Hematopoietic multipotent progenitor cell (in vitro differentiated cells): ENCODE measurements at regions not wholly inside any gene's neighbourhood (a gene's known extent, or its start where the extent isn't known, plus 50 kb on each side); places are given as distances from the start of the nearest gene placed in this dataset.

Experiments used
- DNase-seq, 3 donors: peaks; one replicate each; pipeline ENCODE4 v3.0.0-alpha.2; 2011 to 2015; ENCODE audit warnings: low read depth in 2 of 3, low spot score in 2 of 3

DNA sequence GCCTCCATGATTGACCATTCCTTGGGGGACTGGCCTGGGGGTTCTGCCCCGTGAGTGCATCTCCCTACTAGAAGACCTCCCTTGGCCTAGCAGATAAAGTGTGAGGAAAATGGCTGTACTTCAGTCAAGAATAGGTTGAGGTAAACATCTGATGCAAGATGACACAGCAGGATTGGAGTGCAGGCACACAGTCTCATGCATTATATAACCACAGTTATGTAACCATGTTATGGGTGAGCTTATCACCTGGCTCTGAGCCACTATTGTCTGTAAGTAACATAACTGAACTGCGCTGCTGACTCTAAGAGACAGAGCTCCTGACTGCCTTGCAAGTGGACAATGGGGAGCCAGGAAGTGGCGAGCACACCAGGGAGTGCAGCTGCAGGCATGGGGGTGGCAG is 378.7 kb upstream of the ANO5 start:
- peak in 1 of 3 donors; percentile 23 for DNase-seq

DNA sequence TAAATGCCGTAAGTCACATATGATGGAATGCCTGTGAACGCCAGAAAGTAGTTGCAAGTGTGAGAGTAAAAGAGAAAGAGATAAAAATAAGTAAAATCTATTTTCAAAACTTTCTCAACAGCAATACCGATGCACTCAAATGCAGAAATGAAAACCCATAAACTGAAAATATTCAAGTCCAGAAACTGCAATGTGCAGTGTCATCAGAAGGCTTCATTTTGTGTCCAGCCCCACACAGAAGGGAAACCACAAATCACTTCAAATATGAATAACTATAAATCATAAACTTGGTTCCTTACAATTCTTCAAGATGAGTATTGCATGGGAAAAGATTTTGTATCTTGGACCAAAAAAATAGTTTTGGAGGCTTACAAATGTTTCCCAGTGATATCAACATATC is 375.2 kb upstream of the ANO5 start:
- DNase-seq, result peak in 1 of 3 donors; percentile 27

DNA sequence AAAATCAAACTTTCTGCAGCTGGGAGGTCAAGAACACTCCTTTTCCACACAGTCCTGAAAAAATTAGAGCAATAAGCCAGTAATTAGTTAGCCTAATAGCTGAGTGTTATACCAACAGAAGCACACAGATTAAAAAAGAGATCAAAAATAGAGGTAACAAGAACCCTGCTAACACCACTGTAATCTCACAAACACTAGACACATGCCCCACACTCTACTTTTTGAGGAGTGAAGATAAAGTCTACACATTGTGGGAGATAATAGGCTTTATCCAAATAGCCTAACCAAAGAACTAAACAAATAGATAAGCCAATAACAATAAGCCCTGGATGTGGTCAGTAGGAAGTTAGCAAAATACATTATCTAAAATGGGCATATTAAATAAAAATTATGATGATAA is 372.7 kb upstream of the ANO5 start:
- no peak for DNase-seq

DNA sequence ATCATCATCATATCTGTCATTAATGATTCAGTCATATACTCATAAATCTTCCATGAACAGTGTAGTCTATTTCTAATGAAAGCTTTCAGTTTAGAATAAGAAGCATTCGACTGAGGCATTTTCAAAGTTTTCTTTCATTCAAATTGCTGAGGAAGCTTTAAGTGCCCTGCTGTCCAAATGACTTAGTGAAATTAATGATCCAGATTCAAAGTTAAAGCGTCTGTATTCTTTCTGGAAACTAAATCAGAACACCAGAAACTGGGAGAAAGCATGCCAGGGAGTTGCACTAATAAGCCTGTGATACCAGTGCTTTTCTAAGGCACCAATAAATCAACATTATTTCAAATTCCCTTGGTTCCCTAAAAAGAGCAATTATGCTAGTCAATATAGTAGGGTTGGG is 367.8 kb upstream of the ANO5 start:
- no peak for DNase-seq

DNA sequence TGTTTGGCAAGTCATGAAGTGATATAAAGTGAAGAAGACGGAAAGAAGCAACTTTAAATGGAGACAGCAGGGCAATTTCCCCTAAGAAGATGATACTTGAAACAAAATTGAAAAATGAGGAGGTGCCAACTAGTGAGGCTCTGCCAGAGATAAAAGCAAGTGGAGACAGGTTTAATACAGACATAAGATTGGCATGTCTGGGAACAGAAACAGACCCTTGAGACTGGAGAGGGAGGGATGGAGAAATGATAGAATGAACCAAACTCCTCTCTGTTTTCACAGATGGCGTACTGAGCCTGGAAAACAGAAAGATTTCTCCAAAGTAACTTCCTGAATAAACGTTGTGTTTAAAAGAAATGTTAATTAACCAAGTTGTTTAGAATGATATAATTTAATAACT is 354.5 kb upstream of the ANO5 start:
- DNase-seq, result no peak

DNA sequence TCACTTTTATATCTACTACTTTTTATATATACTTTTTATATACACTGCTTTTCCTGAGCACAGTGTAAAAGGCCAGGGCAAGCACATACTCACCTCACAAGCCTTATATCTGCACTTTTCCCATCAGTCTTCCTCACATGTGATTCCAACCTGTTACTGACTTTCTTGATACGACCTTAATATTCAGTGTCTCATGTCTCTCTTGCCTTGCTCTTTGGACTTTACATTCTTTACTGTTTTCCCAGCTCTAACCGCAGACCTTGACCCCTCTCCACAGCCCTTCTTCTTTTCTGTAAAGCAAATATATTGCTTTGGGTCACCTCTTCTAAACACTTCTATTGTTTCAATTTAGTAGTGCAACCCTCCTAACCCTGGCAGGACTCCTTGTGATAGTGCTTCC is 353.1 kb upstream of the ANO5 start:
- no peak for DNase-seq

DNA sequence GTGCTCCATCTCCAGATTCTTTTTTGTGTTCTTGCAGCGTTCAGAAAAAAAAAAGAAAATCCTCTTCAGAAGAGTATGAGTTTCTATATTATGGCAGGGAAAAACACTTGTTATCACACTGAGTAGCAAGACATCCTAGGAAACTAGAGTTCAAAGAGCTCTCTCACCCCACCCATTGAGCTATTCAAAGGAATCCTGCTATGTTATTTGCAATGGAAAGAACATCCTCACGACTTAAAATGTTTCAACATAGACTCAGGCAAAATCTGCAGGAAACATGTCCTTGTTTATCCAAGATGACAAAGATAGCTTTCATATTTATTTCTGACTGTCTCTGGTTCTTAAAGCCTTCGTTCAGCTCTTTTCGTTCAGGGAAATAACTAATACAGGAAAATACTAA is 331.6 kb upstream of the ANO5 start:
- no peak for DNase-seq

DNA sequence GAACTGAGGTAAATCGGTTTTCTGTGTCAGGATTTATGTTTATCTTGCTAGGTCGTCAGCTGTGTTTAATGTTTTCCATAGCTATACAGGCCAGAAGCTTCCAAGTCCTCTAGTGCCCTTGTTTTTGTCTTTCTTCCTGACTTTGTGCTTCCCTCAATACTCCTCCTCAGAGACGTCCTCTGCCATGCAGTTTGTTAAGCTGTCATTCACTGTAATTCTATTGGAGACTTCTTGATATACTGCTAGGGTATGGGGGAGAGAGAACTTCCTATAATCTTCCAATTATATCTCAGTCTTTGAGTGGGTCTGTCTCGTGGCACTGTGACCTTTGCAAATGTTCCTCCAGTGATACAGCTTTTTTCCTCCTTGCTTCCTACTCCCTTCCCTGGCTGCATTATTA is 327.3 kb upstream of the ANO5 start:
- DNase-seq, result no peak

DNA sequence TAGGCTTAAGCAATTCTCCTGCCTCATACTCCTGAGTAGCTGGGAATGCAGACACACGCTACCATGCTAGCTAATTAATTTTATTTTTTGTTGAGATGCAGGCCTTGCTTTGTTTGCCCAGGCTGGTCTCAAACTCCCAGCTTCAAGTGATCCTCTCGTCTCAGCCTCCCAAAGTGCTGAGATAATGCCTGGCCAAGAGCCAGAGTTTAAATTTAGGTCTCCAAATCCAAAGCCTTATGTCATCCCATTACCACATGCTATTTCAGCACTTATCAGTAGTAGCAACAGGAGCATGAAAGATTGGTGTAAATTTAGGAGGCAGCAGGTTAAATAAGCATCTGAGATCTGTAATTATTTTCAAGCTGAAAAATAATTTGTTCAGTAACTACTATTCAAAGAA is 326.1 kb upstream of the ANO5 start:
- no peak for DNase-seq

DNA sequence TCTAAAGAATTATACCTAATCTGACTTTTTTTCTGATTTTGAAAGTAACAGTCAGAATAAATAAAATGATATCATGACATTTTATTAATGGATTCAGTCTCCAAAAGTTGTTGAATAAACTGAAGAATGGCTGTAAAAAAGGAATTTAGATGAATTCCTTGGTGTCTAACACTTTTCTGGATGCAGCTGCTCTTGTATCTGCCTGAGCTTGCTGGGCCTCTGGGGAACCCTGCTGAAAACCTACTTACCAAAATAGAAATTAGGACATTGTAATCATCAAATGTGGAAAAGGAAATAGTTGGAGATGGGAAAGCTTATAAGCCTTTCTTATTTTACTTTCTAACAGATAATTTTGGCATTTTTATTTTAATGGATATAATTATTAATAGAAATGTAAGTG is 315.7 kb upstream of the ANO5 start:
- no peak for DNase-seq

DNA sequence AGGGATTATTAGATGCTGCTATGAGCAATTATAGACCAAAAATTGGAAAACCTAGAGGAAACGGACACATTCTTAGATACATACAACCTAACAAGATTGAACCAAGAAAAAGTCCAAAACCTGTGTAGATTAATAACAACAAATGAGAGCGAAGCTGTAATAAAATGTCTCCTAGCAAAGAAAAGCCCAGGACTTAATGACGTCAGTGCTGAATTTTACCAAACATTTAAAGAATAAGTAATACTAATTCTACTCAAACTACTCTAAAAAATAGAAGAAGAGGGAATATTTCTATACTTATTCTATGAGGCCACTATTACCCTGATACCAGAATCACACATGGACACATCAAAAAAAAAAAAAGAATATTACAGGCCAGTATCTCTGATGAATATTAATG is 309.5 kb upstream of the ANO5 start:
- DNase-seq, result no peak

DNA sequence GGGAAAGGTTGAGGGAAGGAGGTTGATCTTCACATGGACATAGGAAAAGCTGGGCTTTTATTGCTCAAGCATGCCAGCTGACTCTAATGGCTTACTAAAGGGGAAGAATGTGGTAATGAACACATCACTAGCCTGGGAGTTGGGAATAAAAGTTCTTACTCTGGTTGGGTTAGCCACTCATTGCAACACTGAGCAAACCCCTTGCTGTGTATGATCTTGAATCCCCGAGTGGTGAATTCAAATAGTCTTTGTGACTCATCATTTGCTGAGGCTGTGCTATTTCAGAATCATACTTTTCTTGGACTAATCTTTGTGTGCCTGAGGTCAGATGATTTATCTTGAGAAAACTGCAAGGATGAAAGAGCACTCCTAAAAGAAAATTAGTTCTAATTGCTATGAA is 304.1 kb upstream of the ANO5 start:
- DNase-seq, result no peak

DNA sequence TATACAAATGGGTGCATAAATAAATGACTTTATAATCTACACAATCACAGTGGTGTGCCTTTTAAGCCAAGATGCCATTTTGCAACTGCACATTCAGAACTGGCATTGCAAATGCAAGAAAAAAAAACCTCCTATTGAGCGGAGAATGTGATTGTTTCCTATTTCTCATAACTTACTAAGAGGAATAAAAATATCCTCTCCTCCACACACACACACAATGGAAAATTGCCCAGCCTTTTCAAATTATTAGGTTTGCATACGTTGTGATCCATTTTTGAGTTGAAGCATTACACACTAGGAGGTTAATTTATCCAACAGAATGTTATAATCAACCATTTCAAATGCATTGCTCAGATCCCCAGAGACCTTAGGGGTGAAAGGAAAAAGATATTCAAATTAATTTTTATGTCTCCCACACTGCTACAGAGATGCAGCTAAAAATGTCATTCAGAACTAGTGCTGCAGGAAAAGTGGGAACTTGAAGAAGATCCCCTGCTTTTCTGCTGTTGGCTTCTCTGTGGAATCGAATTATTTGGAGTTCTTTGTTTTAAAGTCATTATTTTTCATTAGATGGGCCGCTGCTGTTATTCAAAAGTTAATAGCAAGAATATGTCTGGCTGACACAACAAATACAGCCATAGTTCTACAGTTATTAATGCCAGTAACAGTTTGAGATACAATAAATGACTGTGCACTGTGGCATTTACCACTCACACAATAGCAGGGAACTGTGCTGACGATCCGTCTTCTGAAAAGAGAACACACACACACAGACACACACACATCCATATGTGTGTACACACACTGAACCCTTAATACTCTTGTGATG is 299.9 kb upstream of the ANO5 start:
- DNase-seq, result no peak

DNA sequence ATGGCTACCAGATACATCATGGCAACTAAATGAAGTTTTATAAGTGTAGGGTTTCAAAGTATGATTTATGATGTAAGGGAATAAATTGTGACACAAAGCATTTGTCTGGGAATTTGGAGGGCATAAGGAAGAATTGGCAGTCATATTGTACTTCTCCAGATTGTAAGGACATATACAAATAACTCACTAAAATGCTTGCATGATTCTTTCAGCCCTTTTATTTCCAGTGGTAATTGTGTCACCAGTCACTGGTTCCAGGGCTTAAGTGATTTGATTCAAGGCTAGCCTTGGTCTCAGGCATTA is 299.4 kb upstream of the ANO5 start:
- DNase-seq, result no peak

DNA sequence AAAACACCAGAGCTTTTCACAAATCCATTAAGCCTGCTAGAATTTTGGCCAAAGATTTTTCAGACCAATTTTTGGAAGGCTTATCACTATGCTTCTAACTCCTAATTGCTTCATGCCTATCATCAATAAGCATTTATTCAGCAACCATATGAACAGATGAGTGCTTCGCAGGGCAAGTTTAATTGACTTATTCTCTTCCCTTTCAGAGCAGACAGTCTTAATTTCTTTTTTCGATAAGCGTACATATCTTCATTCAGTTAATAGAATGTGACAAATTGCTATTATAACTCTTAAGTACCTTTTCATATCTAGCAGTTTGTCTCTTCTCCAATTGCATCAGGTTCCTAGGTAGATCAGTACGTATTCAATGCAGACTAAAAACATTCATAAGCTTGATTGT is 298.4 kb upstream of the ANO5 start:
- no peak for DNase-seq

DNA sequence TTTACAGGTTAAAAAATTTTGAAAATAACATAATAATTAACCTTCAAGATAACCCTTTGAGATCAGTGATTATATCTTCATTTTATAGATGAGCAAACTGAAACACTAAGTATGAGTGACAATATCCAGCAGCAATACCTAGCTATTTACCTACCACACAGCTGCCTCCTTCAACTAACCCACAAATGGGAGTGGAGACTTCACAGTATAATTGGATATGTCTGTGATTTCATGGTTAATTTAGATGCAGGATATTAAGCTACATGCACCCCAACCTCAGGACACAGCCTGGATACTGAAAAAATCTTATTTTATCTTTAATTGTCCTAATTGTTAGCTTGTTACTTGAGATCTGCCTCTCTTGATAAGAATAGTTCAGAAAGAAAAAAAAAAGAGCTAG is 297.2 kb upstream of the ANO5 start:
- DNase-seq, result no peak

DNA sequence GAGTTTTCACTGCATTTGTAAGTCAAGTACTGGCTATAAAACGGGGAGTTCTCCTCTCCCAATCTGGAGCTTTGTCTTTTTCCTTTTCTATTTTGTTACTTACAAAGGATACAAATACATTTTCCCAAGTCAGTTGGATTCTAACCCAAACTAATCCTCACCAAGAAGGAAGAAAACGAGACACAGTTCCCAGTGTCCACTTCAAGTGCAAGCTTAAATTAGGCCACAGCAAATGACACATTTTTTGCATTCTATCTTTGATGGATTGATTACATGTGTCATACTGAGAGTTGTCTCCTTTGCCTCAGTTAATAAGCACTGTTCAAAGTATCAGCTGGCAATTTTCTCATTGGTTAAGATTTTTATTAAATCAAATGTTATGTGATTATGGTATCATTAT is 296.7 kb upstream of the ANO5 start:
- DNase-seq, result no peak

DNA sequence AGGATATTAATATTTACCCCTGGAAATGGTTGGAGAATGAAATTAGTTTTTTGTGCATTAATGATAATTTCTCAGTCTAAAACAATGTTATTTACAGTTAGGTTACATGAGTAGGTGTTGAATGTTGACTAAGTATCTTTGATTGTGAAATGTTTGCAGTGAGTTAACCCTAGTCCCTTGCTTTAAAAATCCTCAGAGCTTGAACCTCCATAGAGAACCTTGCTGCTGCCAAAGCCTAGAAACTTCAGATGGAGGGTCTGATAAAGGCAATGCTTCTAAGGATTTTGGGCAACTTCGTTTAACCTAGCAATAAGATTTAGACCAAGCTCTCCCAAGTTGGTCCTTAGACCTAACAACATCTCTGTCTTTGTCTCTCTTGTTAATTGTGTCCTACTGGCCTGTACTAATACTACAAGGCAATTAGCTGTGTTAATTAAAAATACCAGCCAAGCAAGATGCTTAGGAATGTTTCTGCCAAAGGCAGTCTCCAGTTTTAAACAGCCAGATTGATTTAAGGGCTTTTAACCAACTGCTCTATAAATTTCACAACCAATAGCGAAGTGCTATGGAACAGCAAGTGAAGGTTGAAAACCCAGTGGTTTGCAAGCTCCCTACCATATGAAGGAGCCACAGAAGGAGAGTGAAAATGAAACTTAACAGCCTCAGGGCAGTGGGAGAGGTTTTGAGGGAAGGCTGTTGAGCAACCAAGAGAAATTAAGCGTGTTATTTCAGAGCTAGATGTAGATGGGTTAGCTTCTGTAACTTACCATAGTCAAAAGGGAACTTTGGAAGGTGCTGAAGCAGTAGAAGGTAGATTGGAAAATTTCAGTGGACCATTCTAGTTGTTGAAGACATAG is 295.9 kb upstream of the ANO5 start:
- peak in 2 of 3 donors; percentile 2 to 41 for DNase-seq

DNA sequence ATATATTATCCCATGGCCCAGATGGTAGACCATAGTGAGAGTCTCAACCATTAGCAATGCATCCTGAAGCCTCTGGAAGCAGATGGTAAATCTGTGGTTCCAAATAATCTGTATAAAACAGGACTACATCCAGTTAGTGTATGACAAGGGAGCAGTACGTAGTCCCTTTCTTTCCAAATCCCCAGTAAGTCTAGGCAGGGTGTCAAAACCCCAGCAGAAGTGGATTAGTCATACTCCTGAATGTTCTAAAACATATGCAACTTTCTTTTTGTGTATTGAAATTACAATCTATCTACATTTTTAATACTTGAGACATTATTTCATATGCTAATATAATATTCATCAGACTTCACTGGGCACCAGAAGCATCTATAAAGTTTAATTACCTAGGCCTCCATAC is 295.1 kb upstream of the ANO5 start:
- no peak for DNase-seq

DNA sequence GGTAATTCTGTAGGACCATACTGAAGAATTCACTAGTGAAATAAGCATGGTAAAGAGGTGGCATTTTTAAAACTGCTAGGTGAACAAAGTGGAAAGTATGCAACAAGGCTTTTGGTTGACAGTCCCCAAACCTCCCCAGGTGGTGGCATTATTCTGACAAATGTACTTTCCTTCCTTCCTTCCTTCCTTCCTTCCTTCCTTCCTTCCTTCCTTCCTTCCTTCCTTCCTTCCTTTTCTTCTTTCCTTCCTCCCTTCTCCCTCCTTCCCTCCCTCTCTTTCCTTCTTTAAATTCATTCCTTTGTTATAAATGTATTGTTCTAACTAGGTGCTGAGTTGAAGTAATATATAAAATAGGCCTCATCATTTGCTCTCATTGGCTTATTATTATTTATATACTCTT is 284.7 kb upstream of the ANO5 start:
- DNase-seq, result no peak

DNA sequence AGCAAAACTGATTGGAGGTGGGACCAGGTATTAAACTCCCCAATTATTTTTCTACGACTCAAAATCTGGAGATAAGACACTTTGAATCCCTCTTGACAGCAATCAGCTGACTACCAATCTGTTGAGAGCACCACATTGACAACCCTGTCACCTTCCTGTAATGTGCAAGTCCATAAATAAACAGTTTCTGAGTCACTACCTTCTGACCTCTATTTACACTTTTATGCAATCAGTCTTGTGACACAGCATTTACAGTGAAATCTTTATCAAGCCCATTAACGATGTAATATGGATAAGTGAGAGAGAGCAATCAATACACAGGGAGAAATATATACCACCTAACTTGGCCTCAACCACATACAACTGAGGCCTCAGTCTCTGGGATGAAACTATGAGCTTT is 283.7 kb upstream of the ANO5 start:
- no peak for DNase-seq

DNA sequence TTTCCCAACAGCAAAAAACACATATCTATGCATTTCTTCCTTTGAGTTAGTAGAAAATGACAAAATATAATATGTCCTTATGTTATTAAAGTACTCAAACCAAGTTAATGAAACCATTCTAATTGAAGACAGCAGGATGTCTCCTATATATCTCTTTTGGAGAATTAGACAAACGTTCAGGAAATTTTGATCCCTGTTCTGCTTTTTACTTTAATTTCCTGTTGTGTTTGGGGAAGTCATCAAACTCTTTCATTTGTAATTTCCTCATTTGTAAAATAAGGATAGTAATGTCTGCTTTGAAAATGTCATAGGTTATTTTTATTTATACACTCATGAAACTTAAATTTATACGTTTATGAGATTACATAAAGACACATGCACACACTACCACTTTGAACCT is 281.8 kb upstream of the ANO5 start:
- DNase-seq, result no peak
